ENCODE measurements at regions not wholly inside any gene's neighbourhood (a gene's known extent, or its start where the extent isn't known, plus 50 kb on each side); places are given as distances from the start of the nearest gene placed in this dataset.
"Not testable (repeated sequence)": the region's sequence is repeated elsewhere in the genome, so short reads cannot be mapped to it uniquely, and the experiment has no call there.

DNA sequence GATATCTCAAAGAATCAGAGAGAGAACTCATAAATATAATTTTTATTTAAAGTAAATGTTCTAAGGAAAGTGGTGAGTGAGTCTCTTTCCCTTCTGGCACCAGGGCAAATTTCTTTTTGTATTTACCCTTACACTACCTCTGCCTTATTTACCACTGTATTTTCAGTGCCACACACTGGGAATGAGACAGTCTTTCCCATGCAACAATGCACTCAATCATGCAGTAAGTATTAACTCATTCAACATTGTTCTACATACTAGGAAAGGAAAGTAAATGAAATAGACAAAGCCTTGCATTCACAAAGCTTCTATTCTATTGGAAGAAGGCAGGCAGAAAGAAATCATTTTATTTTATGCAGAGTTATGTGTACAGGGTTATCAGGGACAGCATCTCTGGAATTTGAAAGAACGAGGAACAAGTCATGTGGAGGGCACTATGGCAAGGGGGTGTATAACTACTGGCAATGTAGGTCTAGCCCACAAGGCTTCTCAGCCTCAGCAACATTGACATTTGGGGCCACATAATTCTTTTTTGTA lies 129.8 kb upstream of the PRDX6 start:
- DNase-seq = no peak

GRCh38 chr1:173352635-173353034 lies 124.5 kb upstream of the PRDX6 start:
- not testable (repeated sequence) for DNase-seq

DNA sequence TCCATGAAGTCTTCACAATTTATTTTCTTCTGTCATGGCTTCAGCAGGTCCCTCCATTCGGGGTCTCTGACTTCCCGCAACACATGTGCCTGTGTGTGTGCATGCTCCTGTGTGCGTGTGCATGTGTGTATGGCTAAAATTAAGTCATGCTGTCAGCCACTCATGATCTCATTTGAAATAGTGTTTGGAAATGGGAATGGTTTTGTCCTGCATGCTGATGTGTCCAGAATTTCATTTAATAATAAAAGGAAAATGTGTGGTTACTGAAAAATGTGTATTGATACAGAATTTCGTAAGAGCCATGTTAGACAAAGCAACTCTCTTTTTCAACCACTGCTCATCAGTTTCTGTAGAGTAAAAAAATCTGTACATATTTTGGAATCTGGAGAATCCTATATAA lies 123.8 kb upstream of the PRDX6 start:
- no peak for DNase-seq

DNA sequence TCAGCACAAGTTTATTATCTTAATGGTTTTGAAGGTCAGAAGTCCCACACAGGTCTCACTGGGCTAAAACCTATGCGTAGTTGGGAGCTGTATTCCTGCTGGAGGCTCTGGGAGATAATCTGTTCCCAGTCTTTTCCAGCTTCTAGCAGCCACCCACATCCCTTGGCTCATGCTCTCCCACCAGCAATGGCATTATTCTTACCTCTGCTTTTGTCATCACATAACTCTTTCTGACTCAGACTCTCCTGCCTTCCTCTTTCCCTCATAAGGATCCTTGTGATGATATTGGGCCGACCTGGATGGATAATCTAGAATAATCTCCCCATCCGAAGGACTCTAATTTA lies 122.2 kb upstream of the PRDX6 start:
- DNase-seq = no peak

DNA sequence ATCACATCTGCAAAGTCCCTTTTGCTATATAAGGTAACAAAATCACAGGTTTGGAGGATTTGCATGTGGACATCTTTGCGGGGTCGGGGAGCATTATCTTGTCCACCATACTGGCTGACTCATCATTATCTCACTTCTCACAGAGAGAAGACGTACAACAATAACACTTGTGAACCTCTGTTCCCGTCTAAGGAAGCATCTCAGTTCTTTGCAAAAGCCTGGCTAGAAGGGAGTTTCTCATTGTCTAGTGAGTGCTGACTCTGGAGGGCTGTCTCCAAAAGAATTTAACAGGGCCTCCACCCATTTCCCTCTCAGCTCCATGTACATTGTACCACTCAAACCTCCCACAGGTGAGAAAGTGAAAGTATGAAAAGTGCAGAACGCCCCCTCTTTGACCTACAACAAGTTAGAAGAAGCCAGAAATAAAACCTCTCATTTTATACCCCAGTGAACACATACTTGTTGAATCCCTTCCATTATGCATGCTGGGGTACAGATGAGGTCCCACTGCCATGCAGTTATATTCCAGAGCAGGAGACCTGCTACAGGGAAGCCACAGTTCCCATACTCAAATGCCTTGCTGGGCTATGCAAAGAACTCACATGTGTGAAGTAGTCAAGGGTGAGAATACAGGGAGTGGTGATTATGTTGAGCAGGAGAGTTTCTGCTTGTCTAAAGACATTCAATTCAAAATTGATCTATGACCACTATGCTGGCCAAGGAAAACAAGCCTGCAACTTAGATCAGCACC lies 121.7 kb upstream of the PRDX6 start:
- DNase-seq = no peak

DNA sequence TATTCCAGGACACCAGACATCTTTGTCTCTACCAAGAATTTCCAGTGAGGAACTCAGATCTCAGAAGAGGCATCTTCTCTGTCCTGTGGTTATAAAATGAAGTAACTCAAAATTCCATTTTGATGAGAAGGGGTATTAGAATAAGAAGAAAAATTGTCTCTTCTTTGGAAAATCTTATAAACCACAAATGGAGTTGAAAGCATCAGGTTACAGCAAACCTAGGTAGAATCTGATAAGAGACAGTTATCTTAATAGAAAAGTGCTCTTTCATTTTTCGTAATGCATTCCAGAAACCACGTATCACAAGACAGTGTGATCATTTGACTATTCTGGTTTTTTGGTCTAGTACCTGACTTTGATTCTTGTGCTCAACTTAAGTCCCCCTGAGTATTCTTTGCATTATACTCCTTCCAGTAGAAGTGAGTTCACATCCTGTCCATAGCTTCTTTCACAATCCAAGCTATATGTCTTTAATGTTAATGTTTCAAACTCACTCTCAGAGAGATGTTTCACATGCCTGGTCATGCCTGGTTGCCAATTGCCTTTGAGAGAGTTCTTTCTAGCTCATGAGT lies 120.9 kb upstream of the PRDX6 start:
- no peak for DNase-seq

GRCh38 chr1:173360487-173361063 lies 116.6 kb upstream of the PRDX6 start:
- DNase-seq = no peak

GRCh38 chr1:173362543-173362942 lies 114.6 kb upstream of the PRDX6 start:
- DNase-seq = no peak

- DNase-seq = no peak
Measured at GRCh38 chr1:173364827-173365226, 112.3 kb upstream of the PRDX6 start.

- DNase-seq = no peak
Measured at GRCh38 chr1:173365341-173365740, 111.8 kb upstream of the PRDX6 start.

DNA sequence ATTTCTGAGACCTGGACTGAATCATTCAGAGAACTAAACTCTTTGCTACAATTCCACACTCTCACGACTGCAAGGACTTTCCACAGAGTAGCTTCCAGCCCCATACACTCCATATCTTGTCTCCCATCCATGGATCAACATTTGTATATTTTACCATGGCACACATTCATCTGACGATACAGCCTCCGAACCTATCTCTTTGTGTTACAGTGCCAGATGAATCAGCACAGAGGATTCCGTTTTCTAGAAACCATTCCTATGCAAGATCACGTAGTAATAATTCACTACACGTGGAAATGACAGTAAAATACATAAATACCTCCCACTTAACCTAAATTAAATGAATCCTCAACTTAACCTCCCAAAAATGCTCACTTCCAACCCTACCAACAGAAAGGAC lies 110.0 kb upstream of the PRDX6 start:
- no peak for DNase-seq

DNA sequence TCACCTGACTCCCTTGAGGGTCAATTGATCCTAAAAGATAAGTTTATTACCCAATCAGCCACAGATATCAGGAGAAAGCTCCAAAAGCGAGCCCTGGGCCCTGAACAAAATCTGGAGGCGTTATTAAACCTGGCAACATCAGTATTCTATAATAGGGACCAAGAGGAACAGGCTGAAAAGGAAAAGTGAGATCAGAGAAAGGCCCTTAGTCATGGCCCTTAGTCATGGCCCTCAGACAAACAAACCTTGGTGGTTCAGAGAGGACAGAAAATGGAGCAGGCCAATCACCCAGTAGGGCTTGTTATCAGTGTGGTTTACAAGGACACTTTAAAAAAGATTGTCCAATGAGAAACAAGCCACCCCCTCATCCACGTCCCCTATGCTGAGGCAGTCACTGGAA lies 106.5 kb upstream of the PRDX6 start:
- DNase-seq = not testable (repeated sequence)

- not testable (repeated sequence) for DNase-seq
Measured at GRCh38 chr1:173376065-173376464, 101.1 kb upstream of the PRDX6 start.

DNA sequence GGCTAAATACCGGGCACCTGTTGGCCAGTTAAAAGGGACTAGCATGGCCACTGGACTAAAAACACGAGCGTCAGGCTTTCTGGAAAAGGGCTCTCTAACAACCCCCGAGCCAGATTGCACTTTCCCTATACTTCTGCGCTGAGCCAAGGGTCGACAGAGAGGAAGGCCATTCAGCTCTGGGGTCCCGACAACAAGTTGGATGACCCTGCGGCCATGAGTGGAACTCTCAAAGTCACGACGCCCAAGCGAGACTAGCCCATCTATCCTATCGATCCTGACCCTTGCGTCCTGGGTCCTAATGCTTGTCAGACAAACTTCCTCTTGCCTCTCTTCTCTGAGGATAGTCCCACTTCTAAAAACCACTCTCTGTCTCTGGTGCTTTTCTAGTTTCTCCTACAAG lies 99.9 kb upstream of the PRDX6 start:
- DNase-seq = no peak

DNA sequence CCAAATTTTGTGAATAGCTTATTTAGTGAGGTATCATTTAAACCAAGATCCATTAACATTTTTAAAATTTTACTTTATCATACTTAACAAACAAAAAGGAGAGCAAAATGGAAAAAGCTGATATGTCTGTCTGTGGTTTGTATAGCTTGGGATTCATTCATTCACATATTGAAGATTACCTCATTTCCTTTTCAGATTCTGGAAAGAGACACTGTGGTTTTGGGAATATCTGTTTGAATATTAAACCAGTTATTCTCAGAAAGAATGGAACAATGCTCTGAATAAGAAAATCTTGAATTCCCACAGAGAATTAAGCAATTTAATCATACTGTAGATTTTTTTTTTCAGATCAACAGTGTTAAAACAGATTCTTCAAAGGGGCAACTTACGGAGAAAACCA lies 93.8 kb upstream of the PRDX6 start:
- DNase-seq = no peak

- no peak for DNase-seq
Measured at GRCh38 chr1:173388352-173388751, 88.8 kb upstream of the PRDX6 start.

DNA sequence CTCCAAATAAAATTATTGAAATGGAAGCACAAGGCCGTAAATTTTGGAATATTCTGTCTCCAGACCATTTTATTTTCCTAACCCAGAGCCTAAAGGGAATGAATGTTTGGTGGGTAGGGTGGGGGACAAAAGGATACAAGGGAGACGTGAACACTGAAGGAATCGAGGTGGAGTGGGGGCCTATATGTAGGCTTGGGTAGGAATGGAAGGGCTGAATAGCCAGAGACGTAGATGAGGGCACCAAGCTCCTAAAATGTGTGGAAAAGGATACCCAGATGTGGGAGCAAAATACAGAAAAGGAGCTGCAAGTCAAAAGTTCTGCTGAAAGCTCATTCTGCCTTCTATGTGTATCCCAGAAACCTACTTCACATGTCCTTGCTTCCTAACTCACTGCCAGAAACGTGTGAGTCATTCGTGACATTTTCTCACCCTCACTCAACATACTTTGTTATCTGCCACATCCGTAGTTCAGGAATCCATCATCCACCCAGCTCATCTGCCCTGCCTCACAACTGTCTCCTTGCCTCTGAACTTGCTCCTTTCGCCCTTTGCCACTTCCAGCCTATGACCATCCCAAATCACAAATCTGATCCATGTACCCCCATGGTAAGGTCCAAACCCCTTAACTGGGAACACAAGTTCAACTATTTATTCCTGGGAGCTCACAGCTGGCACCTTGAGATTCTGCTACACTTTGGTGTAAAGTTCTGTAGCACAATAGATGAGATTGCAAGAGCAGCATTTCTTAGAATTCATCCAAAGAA lies 84.1 kb upstream of the PRDX6 start:
- no peak for DNase-seq

- no peak for DNase-seq
Measured at GRCh38 chr1:173393659-173394000, 83.5 kb upstream of the PRDX6 start.

DNA sequence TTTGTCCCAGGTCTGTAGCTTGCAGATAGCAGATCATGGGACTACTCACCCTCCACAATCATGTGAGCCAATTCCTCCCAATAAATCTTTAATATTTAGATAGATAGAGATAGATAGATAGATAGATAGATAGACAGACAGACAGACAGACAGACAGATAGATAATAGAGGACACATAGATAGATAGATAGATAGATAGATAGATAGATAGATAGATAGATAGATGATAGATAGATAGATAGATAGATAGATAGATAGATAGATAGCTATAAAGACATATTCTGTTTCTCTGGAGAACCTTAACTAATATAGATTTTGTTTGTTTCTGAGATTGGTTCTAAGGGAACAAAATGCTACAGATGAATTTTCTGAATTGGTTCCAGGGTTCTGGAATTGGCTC lies 82.3 kb upstream of the PRDX6 start:
- DNase-seq = not testable (repeated sequence)

- DNase-seq = no peak
Measured at GRCh38 chr1:173395762-173396161, 81.4 kb upstream of the PRDX6 start.

DNA sequence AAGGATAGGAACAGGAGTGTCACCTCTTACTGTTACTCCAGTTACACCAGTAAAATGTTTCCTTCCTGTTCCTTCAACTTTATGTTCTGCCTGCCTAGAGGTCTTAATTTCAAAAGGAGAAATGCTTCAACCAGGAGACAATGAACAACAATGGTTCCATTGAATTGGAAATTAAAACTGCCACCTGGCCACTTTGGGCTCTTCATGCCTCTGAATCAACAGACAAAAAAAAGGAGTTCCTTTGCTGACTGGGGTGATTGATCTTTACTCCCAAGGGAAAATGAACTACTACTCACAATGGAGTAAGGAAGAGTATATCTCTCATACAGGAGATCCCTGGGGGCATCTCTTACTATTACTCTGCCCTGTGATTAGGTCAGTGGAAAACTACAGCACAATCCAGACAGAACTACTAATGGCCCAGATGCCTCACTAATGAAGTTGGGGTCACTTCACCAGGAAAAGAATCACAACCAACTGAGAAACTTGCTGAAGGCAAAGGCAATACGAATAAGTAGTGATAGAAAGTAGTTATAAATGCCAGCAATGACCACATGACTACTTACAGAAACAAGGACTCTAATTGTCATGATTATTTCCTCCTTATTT lies 76.6 kb upstream of the PRDX6 start:
- no peak for DNase-seq

GRCh38 chr1:173403996-173404395 lies 73.1 kb upstream of the PRDX6 start:
- DNase-seq = no peak

- no peak for DNase-seq
Measured at GRCh38 chr1:173405281-173405680, 71.9 kb upstream of the PRDX6 start.
